AG04450 (cell line): ENCODE measurements at regions not wholly inside any gene's neighbourhood (a gene's known extent, or its start where the extent isn't known, plus 50 kb on each side); places are given as distances from the start of the nearest gene placed in this dataset.
"Not testable (repeated sequence)": the region's sequence is repeated elsewhere in the genome, so short reads cannot be mapped to it uniquely, and the experiment has no call there.

Experiments
- CTCF ChIA-PET: fragments of 300-600, 350-600 bp; formaldehyde crosslinking; extraction: SDS; loops from one replicate; lab custom pipeline; 2022; ENCODE audit warnings: antibody characterized with exemption, inconsistent platforms; lab: Charles Lee
- POLR2A ChIA-PET: fragments of 350-600 bp; formaldehyde crosslinking; extraction: SDS; loops from one replicate; lab custom pipeline; 2021; ENCODE audit warnings: antibody characterized with exemption, inconsistent platforms; lab: Yijun Ruan, JAX
- DNase-seq: peaks from one replicate; pipeline ENCODE4 v3.0.0-alpha.2; 2011; ENCODE audit warnings: low read depth, low spot score
- H3K27ac ChIP-seq: one replicate; pipeline ENCODE4 v1.5.1; 2012; ENCODE audit warnings: low read depth, low read length, control low read depth
- H3K27me3 ChIP-seq: one replicate; pipeline ENCODE4 v1.6.0; 2012; ENCODE audit warnings: low read length; ENCODE audit not compliant: control insufficient read depth, insufficient read depth
- H3K4me3 ChIP-seq: 2 replicates; pipeline ENCODE4 v1.5.1; 2011; ENCODE audit warnings: mild to moderate bottlenecking, low read depth, low read length, control low read depth
- H3K9me3 ChIP-seq: 2 replicates; pipeline ENCODE4 v1.5.1; 2012; ENCODE audit warnings: low read length; ENCODE audit not compliant: control insufficient read depth, insufficient read depth
- TF ChIP-seq, protein P1 (sequence below): IDR thresholded peaks from 2 replicates; pipeline ENCODE4 v1.5.1; 2011; ENCODE audit warnings: low read depth, low read length, control low read depth, inconsistent platforms

DNA sequence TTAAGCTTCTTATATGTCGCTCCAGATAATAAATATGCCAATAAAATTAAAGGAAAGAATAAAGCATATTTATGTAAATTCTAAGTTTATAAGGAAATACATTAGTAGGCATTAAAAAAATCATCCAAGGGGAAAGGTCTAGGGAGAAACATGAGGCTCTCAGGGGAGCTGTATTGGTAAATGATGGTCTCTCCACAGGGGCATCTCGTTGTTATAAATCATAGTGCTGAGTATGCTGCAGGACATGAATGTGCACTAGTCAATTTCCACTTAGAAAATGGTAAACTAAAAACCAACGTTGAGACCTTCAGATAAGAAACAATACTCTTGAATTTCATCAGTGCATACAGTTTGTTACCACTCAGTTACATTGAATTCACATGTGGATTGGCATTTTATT, 194.0 kb upstream of the AHR start:
- H3K9me3 ChIP-seq: peaks cover 3% of the 10 kb centered on the region; the same call in 1 of the 2 replicates
- CTCF ChIA-PET: no interaction called here
- TF ChIP-seq, protein P1, sequence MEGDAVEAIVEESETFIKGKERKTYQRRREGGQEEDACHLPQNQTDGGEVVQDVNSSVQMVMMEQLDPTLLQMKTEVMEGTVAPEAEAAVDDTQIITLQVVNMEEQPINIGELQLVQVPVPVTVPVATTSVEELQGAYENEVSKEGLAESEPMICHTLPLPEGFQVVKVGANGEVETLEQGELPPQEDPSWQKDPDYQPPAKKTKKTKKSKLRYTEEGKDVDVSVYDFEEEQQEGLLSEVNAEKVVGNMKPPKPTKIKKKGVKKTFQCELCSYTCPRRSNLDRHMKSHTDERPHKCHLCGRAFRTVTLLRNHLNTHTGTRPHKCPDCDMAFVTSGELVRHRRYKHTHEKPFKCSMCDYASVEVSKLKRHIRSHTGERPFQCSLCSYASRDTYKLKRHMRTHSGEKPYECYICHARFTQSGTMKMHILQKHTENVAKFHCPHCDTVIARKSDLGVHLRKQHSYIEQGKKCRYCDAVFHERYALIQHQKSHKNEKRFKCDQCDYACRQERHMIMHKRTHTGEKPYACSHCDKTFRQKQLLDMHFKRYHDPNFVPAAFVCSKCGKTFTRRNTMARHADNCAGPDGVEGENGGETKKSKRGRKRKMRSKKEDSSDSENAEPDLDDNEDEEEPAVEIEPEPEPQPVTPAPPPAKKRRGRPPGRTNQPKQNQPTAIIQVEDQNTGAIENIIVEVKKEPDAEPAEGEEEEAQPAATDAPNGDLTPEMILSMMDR: no peak
- no peak overlapping the region for H3K27ac ChIP-seq
- DNase-seq: no peak
- POLR2A ChIA-PET: no interaction called here
- no peaks in the 10 kb centered on the region for H3K27me3 ChIP-seq
- H3K4me3 ChIP-seq: no peak overlapping the region

DNA sequence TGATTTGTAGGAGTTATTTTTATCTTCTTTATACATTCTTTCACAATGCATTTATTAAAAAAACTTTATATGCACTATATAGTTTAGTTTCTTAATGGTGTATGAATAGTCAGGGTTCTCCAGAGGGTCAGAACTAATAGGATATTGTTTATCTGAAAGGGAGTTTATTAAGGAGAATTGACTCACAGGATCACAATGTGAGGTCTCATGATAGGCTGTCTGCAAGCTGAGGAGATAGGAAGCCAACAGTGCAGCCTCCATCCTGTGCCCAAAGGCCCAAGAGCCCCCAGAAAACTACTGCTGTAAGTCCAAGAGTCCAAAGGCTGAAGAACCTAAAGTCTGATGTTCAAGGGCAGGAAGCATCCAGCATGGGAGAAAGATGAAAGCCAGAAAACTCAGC, 192.8 kb upstream of the AHR start:
- CTCF ChIA-PET: no interaction called here
- no peaks in the 10 kb centered on the region for H3K27me3 ChIP-seq

DNA sequence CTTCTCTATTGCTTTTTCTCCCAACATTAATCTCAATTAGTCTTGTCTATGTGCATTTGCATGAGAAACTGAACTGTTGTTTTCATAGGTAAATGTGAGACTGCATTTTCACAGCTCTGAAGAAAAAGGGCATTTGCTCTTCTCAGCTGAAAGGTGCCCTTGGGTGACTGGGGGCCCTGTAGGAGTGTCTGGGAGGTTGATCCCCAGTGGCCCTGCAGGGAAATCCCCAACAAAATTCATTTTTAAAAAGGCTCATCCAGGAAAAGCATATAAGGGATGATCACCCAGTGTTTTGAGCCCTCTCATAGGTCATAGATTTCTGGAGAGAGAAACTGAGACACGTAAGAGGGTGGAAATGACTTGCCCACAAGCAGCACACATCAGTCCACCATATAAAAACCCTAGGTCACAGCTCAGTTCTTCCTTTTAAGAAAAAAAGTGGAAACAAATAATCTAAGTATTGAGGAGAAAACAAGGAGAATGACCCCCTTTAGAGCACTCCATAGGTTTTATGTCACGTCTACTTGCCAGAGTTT, 190.3 kb upstream of the AHR start:
- H3K27ac ChIP-seq: no peak overlapping the region
- no peaks in the 10 kb centered on the region for H3K27me3 ChIP-seq
- ChIA-PET POLR2A (no interaction called here), CTCF (interaction anchor here (1.5 kb wide), 1 partner anchor 45 kb away, joined by 3 read pairs; no protein-coding TSS in a partner anchor)
- H3K9me3 ChIP-seq: no peaks in the 10 kb centered on the region
- no peak overlapping the region for H3K4me3 ChIP-seq
- DNase-seq: no peak
- TF ChIP-seq, protein P1: no peak

More for the DNA sequence above, 192.8 kb upstream of the AHR start:
- POLR2A ChIA-PET: no interaction called here
- Histone ChIP-seq H3K9me3 (peaks cover 3% of the 10 kb centered on the region; the same call in 1 of the 2 replicates), H3K4me3 (no peak overlapping the region), H3K27ac (no peak overlapping the region)
- no peak for DNase-seq
- TF ChIP-seq, protein P1: no peak

DNA sequence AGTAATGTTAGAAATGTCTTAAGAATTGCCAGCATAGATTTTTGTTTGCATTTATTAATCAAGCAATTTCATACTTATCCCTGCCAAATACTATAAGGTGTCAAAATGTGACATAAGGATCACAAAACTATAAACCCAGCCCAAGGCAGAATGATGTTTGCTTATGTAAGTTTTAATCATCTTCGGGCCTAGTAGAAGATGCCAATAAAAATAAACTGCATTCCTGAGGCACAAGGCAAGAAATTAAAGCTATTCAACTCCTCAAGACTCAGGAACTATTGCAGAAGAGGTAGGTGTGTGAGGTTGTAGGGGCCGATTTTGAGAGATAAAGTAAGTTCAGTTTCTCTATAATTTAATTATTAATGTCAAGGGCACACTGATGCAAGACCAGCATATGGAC, 189.4 kb upstream of the AHR start:
- DNase-seq: peak; percentile 32
- Histone ChIP-seq H3K4me3 (no peak overlapping the region), H3K27me3 (no peaks in the 10 kb centered on the region), H3K27ac (no peak overlapping the region), H3K9me3 (no peaks in the 10 kb centered on the region)
- ChIA-PET POLR2A (no interaction called here), CTCF (interaction anchor here (0.5 to 1.5 kb wide), 2 partner anchors 46 to 126 kb away, joined by 3 to 5 read pairs; no protein-coding TSS in a partner anchor)
- TF ChIP-seq, protein P1: no peak

DNA sequence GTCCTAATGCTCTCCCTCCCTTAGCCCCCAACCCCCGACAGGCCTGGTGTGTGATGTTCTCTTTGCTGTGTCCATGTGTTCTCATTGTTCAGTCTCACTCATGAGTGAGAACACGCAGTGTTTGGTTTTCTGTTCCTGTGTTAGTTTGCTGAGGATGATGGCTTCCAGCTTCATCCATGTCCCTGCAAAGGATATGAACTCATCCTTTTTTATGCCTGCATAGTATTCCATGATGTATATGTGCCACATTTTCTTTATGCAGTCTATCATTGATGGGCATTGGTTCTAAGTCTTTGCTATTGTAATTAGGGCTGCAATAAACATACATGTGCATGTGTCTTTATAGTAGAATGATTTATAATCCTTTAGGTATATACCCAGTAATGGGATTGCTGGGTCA, 184.7 kb upstream of the AHR start:
- DNase-seq, H3K27ac ChIP-seq, H3K9me3 ChIP-seq, H3K27me3 ChIP-seq, H3K4me3 ChIP-seq, POLR2A ChIA-PET, CTCF ChIA-PET: not testable (repeated sequence)
